NCI-H345 (cell line): ENCODE measurements at regions not wholly inside any gene's neighbourhood (a gene's known extent, or its start where the extent isn't known, plus 50 kb on each side); places are given as distances from the start of the nearest gene placed in this dataset.
A peak's percentile ranks its signal among the peaks of the same experiment; 100 is the strongest.
"Not testable (repeated sequence)": the region's sequence is repeated elsewhere in the genome, so short reads cannot be mapped to it uniquely, and the experiment has no call there.

Source experiments
- DNase-seq: peaks from one replicate; lab custom pipeline; 2025; lab: John Stamatoyannopoulos, UW

DNA sequence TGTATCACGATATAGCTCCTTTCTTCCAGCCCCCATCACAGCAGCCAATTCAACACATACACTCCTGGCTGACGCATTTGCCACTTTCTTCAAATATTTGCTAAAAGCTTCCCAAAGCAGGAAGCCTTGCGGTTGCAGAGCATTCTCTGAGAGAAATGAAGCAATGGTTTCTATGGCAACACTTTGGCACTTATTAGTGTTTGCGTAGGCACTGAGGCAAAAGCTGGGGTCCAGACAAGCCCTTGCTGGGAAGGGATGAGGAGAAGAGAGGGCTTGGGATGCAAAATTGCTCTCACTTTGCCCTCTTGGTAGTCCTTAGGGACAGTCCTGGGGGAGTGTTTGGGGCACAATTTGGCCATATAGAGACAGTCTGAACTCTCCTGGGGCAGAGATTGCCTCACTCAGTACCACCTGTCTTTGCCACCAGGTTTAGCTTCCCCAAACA is 55.0 kb upstream of the PAK3 start:
- DNase-seq: no peak

DNA sequence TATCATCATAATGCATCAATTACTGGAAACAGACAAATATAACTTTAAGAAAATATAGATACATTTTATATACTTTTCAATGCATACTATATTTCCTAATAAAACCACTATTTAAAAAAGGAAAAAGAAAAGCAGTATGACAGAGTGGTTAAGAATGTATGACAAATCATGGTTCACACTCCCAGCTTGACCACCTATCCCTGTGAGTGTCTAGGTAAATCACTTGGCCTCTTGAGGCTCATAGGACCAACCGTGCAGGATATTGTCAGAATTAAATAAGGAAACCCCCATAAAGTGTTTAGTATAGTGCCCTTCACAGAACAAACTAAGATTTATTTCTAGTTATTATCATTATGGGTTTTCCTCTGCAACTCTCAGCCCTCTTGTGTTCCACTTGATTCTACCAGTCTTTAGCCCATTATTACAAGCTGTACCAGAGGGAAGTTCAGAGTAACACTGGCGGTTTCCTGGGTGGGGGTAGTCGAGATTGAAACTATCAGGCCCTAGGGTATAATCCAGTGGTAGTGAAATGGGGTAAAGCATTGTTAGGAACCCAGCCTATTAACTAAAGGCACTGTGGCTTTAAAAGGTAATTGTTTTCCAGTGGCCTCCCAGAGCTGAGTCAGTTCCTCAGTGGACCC is 55.5 kb upstream of the PAK3 start:
- DNase-seq: no peak

DNA sequence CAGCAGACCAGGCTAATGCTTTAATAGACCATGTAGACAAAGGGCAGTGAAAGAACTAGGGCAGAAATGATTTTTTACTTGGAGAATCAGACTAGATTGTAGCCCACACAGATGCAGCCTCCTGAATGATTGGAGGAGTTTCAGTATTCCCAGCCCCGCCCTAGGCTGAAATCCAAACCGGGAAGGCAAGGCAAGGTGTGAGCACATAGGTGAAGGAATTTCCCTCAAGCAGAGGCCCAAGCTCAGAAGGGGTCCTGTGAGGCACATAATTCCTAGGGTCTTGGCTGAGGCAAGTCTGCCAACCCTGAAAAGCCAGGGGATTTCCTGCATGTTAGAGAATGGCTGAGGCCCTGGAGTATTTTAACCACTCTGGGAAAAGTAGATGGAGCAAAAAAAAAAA is 56.4 kb upstream of the PAK3 start:
- no peak for DNase-seq

DNA sequence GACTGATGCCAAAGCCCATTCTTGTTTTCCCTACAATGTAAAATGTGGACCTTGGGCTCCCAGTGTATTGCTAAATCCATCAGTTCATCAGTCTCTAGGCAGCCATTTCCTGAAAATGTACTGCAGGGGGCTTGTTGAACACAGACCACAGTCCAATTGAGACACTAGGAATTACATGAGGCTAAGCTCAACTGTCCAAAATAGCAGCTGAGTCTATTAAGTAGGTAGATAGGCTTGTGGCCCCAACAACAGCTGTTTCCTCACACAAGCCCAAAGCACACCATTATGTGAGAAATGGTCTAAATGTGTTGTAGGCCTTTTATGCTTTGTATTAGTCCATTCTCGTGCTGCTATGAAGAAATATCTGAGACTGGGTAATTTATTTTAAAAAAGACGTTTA is 60.0 kb upstream of the PAK3 start:
- DNase-seq: no peak

DNA sequence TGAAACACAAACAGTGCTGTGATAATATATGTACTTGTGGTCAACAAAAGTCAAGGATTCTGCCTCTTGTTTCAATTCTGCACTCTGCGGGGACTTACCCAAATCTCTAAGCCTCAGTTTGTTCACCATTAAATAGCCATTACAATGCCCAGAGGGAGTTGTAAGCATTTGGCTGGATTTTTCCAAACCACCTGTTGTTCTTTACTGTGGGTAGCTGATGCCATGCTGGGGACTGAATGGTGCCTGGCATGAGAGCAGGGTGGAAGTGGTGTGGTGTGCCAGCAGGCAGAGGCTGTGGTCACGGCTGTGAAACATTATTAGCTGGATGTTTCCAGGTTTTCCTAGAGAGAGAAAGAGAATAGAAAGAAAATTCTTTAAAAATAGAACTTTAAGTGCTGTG is 60.7 kb upstream of the PAK3 start:
- DNase-seq: peak; percentile 32

DNA sequence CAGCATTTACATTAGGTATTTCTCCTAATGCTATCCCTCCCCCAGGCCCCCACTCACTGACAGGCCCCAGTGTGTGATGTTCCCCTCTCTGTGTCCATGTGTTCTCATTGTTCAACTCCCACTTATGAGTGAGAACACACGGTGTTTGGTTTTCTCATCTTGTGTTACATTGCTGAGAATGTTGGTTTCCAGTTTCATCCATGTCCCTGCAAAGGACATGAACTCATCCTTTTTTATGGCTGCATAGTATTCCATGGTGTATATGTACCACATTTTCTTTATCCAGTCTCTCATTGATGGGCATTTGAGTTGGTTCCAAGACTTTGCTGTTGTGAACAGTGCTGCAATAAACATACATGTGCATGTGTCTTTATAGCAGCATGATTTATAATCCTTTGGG is 73.0 kb upstream of the PAK3 start:
- not testable (repeated sequence) for DNase-seq

DNA sequence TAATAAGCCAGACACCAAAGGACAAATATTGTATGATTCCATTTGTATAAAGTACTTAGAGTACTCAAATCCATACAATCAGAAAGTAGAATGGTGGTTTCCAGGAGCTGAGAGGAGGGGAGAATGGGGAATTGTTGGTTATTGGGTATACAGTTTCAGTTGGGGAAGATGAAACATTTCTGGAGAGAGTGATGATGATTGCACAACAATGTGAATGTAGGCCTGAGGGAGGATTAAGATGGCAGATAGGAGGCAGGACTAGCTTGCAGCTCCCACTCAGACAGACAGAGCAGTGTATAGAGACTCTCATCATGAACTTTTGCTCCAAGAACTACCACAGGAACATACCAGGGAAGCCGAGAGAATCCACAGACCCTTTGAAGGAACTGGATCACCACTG is 75.7 kb upstream of the PAK3 start:
- DNase-seq: no peak

DNA sequence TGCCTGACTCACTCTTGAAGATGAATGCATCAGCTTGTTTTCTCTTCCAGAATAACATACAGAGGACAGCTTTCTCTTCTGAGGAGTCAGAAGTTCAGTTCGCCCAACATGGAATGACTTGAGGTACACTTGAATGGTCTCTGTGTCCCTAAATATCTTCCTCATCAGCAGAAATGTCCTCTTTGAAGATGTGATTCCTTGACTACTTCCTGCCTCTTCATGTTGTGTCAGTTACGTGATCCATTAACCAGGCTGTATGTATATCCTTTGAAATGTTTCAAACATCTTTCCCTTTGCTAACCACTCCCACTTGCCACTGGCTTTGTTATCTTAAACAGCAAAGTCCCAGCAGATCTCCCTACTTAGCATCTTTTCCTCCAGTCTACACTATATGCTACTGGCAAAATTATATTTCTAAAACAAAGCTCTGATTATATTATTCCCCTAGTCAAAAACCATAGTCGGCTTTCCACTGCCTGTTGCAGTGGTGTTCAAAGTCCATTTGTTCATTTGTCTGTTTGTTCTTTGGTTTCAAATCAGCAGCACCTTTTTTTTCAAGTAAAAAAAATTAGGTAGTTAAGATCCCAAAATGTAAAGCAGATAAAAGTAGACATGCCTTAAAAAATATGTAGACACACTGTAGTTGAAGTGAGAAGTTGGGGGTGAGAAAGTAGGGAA is 82.1 kb upstream of the PAK3 start:
- no peak for DNase-seq

DNA sequence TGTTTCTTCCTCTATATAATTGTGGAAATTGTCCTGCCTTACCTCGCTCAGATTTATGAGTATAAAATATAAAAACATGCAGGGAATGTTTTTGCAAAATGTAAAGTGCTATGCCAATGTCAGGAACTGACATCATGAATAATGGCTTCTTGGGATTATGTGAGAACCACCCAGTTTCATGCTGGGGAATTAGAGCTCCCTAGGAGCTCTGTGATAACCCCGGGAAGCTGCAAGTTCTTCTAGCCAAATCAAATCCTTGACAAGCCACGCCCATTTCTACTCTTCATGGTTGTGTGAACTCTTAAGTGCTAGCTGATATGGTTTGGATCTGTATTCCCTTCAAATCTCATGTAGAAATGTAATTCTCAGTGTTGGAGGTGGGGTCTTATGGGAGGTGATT is 85.9 kb upstream of the PAK3 start:
- DNase-seq: peak; percentile 3

DNA sequence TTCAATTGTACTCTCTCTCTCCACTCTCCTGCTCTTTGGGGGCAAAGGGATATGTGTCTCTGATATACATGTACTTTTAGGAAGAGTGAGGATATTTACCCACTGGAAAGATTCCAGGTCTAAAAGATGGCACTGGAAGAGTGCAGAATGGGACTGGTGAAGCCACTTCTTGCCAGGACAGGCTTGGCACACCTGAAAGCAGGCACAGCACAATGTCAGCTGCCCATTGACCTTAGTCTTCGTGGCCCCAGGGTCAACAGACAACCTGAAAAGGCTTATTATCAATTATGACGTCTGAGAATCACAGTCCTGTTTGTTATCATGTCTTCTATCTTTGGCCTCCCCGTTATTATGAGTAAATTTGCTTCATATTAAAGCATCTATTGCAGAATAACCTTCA is 86.7 kb upstream of the PAK3 start:
- DNase-seq: no peak

DNA sequence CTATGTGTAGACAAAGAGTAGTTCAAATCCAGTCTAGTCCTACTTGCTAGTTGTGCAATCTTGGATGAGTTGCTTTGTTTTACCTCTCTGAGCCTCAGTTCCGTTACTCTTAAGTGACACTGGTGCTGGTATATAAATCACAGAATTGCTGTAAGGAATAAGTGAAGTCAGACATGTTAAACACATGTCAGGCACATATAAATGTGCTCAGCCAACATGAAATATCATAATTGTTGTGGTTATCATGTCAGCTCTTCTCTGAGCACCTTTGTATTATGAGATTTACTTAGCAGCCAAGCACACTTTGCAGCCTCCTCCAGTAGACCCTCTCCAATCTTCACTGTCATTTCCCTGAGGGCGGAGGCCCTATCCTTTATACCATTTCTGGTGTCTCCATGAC is 87.9 kb upstream of the PAK3 start:
- DNase-seq: no peak

DNA sequence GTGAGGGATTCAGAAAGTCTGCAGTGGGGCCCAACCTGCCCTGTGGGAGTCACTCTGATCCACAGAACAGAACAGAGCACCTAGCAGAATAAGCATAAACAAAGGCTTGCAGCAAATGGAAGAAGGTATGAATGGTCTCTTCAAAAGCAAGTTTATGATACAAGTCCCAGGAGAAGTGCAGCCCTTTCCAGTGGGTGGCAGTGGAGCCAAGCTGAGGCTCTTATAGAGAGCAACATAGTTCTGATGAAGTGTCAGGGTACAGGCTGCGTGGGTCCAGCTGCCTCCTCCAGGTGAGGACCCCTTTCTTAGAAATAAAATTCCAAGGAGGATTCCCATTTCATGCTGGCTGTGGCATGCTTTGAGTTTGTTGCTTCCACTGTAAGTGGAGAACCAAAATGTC is 88.8 kb upstream of the PAK3 start:
- no peak for DNase-seq

DNA sequence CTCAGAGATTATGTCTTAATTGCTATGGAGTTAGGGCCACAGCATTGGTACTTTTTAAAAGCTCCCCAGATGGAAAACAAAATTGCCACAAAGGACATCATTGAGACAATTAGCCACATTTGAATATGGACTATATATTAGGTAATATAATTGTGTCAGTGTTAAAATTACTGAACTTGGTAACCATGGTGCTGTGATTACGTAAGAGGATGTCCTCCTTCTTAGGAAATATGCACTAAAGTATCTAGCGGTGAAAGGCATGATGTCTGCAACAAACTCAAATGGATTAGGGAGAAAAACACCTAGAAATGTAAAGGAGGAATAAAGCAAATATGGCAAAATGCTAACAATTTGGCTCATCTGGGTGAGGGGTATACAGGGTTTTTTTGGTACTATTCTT is 89.9 kb upstream of the PAK3 start:
- no peak for DNase-seq

DNA sequence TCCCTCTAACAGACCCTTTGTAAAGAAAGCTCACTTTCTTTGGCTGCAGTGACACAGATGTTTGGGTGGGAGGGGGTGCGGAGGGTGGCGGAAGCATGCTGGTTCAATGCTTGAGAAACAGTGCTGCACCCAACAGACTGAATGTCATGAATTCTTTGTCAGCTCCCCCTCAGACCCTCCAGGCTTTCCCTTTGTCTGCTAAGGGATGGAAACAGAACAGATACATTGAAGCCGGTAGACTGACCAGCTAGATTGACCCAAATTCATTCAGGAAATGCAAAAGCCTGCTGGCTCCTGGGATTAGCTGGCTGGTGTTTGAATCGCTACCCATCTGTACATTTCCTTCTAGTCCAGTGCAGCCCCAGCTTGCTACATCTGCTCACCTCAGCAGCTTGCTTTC is 90.8 kb upstream of the PAK3 start:
- DNase-seq: no peak

DNA sequence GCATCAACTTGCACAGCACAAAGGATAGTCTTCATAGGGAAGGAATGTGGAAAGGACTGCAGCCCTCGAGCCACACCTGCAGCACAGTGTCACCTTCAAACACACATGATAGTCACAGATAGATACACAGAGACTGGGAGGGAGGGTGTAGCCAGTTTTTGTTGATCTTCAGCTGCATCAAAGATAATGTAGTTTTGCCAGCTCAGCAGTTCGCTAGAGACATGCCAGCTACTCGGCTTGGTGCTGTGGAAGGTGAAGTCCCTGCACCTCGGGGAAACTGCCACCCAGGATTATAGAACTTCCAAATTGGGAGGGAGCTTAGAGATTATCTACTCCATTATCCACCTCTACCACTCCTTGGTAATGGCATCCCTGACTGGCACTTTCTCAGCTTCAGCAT is 92.9 kb upstream of the PAK3 start:
- no peak for DNase-seq

DNA sequence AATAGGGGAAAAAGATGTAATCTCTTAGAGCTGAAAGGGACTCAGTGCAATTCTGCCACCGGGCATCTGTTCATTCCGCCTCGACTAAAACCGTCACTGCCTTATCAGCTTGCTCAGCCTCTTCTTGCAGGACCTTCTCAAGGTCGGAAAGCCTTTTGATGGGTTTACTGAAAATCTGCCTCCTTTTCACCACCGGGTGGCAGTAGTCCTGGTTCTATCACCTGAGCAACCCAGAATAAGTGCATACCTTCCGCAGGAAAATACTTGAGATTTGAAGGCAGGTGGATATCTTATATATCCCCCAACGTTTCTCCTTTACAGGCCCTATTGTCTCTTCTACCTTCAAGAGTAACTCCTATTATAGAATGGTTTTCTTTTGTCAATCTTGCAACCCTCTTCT is 103.4 kb upstream of the PAK3 start:
- DNase-seq: peak; percentile 21

DNA sequence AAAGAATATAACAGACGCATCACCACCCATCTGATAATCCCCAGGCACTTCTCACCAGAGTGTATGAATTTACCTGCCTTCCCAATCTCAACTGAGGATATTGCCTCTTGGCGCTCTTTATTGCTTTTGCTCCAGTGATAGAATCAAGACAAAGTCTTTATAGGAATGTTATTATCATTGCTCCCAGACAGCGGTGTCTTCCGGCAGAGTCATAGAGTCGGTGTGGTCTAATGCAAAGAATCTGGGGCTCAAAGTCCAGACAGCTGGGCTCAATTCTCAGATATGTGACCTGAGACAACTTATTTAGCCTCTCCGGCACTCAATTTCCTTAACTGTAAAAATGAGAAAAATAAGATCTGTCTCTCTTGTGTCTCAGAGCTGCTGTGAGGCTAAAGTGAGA is 106.1 kb upstream of the PAK3 start:
- DNase-seq: no peak

DNA sequence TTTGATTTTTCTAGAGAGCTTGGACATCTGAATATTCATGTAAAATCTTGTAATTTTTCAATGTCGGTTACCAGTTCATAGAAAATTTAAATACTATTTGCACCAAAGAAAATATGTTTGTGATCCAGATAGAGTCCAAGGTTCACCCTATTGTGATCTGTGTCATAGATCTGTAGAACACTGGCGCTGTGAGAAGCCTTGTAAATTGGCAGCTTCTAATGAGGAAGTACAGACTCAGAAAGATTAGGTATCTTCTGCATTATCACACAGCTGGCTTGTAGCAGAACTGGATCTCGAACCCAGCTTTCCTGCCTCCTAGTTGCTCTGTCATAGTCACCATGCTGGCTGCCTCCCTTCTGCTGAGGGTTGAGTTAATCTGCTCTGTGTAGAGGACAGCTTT is 106.5 kb upstream of the PAK3 start:
- DNase-seq: no peak

DNA sequence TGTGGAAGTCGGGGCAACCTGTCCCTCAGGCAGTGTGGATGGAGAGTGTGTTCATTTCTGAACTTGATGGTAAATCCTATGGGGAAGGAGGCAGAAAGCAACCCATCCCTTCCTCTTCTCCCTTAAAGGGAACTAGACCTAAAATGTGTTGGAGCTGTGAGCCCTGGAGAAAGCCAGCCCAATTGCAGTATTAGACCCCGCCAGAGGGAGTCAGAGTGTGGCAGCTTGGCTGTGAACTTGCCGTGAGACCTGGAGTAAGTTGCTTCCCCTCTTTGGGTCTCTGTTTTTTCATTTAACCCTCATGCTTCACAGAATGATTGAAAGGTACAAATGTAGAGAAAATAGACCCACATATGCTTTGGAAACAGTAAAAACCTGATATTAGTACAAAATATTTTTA is 108.7 kb upstream of the PAK3 start:
- no peak for DNase-seq

DNA sequence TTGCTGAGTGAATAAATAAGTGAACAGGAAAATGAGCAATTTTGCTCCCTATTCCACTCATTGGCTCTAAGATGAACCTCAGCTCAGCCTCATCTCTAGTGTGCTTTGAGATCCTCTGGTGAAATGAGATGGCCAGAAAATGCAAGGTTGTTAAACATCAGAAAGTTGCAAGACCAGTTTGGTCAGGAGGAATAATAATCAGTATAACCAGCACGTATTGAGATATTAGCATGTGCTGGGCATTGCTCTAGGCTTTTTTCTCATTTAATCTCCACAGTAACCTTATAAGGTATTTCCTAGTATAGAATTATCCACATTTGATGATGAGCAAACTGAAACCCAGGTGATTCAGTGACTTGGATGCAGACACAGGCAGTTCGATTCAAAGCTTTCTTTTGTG is 110.5 kb upstream of the PAK3 start:
- peak; percentile 0 for DNase-seq

DNA sequence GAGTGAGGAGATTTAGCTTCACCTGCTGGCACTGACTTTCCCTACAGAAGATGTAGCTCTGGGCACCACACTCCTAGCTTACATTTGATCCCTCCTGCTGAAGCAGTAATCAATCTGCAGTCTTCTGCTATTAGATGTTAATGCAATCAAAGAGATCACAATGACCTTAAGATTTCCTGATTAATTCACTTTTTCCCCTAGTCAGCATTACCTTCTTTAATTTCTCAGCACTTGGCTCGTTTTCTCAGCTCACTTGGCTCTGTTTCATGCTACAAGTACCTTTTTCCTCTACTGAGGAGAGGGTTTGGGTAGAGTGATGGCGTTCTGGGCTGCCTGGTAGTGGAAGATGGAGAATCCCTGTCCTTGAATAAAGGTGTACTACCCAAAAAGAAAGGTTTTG is 113.0 kb upstream of the PAK3 start:
- no peak for DNase-seq

DNA sequence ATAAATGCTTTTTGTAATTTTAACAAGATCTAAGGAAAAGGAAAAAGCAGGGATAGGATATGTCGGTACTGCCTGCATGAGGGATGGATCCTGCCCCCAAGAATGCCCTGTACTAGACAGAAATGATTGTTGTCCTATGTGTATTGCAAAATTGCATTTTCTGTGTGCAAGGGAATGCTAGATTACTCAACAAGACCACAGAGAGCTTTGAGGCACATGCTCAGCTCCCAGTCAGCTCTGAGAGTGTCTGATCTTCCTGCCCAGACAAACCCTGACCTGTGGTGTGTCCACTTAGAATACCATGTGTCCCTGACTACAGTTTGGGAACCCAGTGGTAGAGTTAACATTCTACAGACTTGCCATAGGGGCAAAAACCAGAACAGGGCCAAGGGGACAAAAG is 129.2 kb upstream of the PAK3 start:
- DNase-seq: no peak

DNA sequence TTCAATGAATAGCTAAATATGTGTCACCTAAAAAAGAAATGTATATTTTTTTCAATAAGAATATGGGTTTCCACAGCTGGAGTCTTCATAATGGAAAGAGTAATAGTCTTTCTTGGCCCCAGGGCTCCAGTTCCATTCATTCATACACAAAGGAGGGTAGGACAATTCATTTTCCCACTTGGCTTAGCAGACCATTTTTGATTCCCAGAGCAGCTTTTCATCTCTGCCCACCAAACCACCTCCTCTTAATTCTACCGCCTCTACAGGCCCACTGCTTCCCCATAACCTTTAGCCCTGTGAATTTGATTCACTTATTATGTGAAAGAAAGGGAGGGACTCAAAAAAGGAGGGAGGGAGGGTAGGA is 129.9 kb upstream of the PAK3 start:
- DNase-seq: no peak

DNA sequence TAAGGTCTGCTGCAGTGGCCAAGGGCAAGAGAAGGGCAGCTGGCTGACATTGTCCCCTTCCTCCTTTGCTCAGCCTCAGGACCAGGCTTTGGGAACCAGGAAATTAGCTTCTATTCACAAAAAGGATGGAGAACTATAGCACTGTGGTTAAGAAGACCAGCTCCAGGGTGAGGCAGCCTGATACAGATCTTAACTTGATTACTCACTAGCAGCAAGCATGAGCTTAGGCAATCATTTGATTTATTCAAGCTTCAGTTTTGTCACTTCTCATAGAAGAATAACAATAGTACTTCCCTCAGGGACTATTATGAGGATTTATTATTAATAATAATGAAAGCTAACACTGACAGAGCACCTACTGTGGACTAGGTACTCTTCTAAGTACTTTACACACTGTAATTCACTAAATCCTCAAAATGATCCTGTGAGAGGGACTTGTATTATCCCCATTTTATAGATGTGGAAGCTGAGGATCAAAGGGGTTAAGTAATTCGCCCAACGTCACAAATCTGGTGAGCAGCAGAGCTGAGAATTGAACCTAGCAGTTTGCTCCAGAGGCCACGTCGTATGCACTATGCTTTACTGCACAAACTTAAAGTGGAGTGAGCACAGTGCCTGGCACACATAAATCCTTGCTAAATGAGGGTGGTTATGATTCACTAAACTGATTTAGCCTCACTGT is 130.4 kb upstream of the PAK3 start:
- DNase-seq: no peak
